Activated CD4-positive, alpha-beta T cell treated with anti-CD3 and anti-CD28 coated beads, Interleukin-2, amount 50 U/mL, for 4 hours (primary cell): ENCODE measurements at regions not wholly inside any gene's neighbourhood (a gene's known extent, or its start where the extent isn't known, plus 50 kb on each side); places are given as distances from the start of the nearest gene placed in this dataset.
"Not testable (repeated sequence)": the region's sequence is repeated elsewhere in the genome, so short reads cannot be mapped to it uniquely, and the experiment has no call there.

Experiments
- DNase-seq, 2 experiments: peaks; one replicate each; pipeline ENCODE4 v3.0.0-alpha.2; 2020

DNA sequence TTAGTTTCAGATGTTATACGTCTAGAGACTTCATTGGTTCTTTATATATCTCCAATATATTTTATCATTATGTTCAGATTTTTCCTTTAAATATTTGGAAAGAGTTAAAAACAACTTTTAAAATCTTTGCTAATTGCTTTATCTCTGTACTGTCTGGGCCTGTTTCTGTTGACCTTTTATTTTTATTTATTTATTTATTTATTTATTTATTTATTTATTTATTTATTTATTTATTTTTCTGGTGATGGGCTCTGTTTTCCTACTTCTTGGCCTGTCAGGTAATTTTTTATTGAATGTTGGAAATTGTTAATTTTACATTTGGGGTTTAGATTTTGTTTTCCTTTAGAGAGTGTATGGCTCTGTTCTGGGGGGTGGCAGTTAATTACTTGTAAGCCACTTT is 279.7 kb upstream of the KAZN start:
- no peak for DNase-seq

- DNase-seq: no peak
Observed at GRCh38 chr1:14320518-14320917, 278.0 kb upstream of the KAZN start.

- no peak for DNase-seq
Observed at GRCh38 chr1:14320986-14321385, 277.5 kb upstream of the KAZN start.

DNA sequence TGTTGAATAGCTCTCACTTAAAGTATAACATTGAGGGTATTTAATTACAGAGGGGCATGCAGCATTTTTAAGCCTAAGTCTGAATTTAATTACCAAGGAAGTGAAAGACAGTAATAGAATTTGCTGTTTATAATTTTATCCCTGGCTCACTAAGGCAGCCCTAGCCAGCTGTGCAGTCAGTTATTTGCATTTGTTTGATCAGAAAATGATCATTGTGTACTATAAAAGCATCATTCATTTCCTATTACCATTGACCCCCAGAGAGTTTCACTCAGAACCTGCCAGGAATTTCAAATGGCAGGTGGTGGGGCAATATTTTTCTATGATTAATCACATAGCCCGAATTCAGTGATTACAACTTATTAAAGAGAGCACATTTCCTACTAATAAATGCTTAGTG is 277.1 kb upstream of the KAZN start:
- no peak for DNase-seq

- no peak for DNase-seq
Observed at GRCh38 chr1:14323568-14324247, 274.8 kb upstream of the KAZN start.

DNA sequence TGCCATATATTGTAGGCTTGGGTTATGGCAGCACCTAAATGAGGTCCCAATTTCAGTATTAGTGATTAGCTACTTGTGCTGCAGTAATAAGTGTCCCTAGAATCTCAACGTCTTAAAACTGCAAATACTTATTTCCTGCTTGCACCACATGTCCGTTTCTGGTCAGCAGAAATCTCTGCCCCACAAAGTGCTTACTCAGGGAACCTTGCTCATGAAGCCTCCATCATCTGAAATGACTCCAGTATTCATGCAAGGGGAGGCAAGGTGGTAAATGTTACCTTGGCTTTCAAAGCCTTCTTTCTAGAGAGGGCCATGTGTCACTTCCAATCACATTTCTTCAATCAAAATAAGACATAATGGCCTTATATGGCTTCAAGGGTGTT is 274.2 kb upstream of the KAZN start:
- DNase-seq: no peak

DNA sequence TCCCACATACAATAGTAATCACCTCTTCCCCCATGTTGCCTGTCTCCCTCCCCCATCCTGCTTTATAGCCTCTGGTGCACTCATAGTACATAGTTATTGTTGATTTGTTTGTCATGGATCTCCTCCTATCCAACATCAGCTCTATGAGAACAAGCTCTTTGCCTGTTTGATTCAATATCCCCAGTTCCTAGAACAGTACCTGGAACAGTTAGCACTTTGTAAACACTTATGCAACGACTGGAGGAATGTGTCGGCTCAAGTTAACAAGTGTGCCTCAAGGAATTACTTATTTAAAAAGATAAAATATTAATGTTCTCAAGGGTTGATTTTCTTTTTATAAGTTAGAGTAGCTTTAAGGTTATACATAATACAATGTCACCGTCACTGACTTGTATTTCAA is 271.6 kb upstream of the KAZN start:
- DNase-seq: no peak

GRCh38 chr1:14328685-14329084 is 269.8 kb upstream of the KAZN start:
- no peak for DNase-seq

DNA sequence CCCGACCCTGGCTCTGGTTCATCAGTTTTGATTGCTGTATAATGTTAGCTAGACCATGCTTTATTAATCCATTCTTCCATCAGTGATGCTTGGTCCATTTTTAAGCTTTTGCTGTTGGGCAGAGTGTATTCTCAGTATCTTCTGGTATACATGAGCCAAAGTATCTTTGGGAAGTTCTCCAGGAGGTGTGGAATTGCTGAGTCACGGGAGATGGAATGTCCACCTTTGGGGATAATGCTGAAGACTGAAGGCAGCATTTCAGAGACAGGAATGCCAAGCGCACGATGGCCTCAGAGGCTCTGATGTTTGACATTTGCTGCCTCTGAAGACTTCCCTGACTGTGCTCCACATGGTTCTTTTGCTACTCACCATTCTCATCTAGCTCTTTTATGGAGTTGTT is 266.3 kb upstream of the KAZN start:
- DNase-seq: no peak

DNA sequence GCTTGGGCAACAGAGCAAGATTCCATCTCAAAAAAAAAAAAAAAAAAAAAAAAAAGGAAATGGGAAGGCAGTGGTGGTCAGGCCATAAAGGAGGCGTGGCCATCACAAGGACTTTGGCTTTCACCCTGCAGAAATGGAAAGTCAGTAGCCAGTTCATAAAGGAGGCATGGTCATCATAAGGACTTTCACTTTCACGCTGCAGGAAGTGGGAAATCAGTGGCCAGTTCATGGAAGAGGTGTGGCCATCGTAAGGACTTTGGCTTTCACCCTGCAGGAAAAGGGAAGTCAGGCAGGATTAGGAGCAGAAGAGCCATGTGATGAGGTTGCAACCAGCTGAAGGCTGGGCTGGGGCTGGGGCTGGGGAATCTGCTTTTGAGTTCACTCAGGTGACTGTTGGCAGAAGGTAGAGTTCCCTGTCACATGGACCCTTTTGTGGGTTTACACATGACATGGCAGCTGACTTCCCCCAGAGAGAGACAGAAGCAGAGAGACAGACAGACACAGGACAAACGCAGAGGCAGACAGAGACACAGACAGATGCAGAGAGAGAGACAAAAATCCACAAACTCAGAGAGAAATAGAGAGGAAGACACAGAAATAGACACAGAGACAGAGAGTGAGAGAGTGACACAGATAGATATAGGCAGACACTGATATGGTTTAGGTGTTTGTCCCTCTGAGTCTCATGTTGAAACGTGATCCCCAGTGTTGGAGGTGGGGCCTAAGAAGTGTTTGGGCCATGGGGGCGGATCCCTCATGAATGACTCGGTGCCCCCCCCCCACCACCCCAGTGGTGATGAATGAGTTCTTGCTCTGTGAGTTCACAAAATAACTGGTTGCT is 263.9 kb upstream of the KAZN start:
- DNase-seq: no peak

GRCh38 chr1:14338509-14338908 is 260.0 kb upstream of the KAZN start:
- DNase-seq: no peak

DNA sequence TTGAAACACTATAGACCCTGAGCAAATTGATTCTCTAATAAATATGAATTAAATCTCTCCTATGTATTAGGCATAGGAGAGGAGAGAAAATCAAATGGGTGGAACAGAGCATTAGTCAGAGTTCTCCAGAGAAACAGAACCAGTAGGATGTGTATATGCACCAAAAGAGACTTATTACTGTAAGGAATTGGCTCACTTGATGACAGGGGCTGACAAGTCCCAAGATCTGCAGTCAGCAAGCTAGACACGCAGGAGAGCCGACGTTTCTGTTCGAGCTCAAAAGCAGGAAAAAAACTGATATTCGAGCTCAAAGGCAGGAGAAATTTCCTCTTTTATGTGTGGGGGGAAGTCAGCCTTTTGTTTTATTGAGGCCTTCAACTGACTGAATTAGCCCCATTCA is 259.2 kb upstream of the KAZN start:
- no peak for DNase-seq

GRCh38 chr1:14340002-14340785 is 258.3 kb upstream of the KAZN start:
- DNase-seq: no peak

DNA sequence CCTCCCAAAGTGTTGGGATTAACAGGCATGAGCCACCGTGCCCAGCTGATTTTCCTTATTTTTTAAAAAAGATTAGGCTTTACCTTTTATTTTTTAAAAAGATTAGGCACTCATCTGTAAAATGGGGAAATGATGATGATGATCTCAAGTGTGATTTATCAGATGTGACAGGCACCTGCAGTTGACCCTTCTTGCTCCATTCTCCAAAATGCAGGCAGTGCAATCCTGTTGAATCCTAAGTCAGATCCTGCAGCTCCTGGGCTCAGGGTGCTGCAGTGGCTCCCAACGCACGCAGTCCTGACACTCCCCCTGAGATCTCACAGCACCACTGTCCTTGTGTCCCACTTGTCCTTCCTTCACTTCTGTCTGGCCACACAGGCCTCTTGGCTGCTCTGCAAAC is 257.3 kb upstream of the KAZN start:
- no peak for DNase-seq

GRCh38 chr1:14345946-14346550 is 252.4 kb upstream of the KAZN start:
- DNase-seq: no peak

GRCh38 chr1:14347186-14347585 is 251.3 kb upstream of the KAZN start:
- no peak for DNase-seq

- DNase-seq: no peak
Observed at GRCh38 chr1:14347776-14348175, 250.7 kb upstream of the KAZN start.

DNA sequence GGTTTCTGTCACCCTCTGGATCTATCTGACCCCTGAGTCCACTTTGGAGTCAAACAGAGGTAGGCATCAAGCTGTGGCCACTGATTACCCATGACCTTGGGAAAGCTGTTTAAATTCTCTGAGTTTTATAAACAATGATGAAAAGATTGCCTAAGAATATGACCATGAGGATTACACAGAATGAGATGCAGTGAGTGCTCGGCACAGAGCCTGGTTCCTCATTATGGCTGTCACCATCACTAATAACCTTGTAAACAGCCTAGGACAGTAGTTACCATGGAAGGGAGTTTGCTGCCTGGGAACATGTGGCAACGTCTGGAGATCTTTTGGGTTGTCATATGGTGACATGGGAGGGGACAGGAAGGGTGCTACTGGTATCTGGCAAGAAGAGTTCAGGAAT is 248.3 kb upstream of the KAZN start:
- no peak for DNase-seq

DNA sequence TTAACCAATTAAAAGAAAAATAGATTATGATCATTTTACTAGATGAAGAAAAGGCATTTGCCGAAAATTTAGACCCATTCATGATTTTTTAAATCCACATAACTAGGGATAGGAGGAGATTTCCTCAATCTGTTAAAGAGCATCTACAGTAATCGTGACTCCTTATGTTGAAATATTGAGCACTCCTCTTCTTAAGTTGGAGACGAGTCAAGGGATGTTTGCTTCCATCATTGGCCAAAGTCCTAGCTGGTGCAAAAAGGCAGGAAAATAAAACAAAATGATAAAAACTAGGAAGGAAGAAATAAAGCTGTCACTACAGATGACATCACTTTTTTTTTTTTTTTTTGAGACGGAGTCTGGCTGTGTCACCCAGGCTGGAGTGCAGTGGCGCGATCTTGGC is 245.6 kb upstream of the KAZN start:
- no peak for DNase-seq

DNA sequence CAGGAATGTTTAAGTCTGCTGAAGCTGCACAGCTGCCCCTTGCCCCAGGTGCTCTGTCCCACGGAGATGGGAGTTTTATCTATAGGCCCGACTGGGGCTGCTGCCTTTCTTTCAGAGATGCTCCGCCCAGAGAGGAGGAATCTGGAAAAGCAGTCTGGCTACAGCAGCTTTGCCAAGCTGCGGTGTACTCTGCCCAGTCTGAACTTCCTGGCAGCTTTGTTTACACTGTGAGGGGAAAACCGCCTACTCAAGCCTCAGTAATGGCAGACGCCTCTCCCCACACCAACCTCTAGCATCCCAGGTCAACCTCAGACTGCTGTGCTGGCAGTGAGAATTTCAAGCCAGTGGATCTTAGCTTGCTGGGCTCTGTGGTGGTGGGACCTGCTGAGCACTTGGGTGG is 237.5 kb upstream of the KAZN start:
- DNase-seq: not testable (repeated sequence)

- no peak for DNase-seq
Observed at GRCh38 chr1:14362331-14362730, 236.2 kb upstream of the KAZN start.

DNA sequence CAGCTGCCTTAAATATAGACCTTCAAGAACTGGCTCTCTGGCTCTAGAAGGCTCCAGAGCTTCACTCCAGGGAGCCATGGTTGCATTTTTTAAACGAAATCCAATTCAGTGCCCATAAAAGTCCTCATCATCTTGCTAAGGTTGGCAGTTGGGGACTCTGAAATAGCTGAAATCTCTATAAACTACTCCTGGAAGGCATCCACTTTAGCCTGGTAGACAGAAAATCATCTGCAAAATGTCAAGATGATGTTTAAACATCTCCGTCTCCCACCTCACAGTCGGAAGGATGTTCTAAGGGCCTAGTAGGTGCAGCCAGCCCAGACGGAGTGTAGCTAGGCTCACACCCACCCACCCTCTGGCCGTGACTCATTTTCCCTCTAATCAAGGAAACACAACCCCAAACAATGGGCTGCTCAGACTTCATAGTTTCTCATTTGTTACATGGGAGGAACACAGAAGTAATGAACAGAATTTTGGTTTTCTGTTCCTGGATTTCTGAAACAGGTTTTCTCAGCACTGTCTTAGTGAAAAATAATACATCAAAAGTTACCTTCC is 235.4 kb upstream of the KAZN start:
- no peak for DNase-seq
